ENCODE measurements at regions not wholly inside any gene's neighbourhood (a gene's known extent, or its start where the extent isn't known, plus 50 kb on each side); places are given as distances from the start of the nearest gene placed in this dataset.

DNA sequence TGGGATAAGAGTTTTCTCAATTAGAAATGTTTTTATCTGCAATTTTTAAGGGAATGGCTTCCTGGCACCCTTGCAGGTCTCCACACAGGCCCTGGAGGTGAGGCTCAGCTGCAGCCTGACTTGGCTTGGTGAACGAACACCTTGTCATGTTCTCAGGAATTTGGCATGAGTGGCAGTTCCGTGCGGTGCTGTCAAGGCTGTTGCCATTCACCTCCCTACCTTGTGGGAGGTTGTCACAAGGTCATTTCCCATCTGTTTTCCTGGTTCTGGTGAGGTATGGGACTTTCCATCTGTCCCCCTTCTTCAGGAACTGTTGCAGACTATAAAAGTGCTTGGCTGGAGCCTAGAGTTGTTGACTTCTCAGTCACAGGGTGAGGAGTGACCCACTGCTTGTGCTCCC lies 82.9 kb downstream of the ELOVL4 start:
- no peak for DNase-seq
- no peak overlapping the region for H3K27ac Mint-ChIP-seq
- H3K4me3 Mint-ChIP-seq, result no peak overlapping the region
- no peaks in the 10 kb centered on the region for H3K36me3 Mint-ChIP-seq (ENCODE audit: insufficient read depth in 2 of 2)
- peaks cover 8% of the 10 kb centered on the region for H3K4me1 Mint-ChIP-seq (ENCODE audit: low read depth)
- ATAC-seq (replicated peaks in 1 of 2), result no peak
- no peaks in the 10 kb centered on the region for H3K9me3 Mint-ChIP-seq
- no peaks in the 10 kb centered on the region for H3K27me3 Mint-ChIP-seq (ENCODE audit: low read depth)

DNA sequence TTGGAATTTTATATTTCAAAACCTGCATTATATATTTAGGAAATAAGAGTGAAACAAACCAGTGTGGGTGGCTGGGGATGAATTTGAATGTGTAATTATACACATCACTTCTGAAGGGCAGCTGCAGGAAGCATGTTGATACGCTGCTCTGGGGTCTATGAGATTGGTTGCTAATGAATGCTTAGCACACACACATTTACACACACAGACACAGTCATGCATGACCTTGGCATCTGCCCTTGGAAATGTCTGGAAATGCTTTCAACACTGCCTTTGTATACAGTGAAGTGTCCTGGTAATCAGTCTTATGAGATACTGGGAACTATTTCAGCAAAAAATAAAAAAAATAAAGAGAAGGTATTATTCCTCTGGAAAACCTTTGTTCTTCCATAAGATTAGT lies 83.4 kb downstream of the ELOVL4 start:
- no peaks in the 10 kb centered on the region for H3K36me3 Mint-ChIP-seq (ENCODE audit: insufficient read depth in 2 of 2)
- H3K27ac Mint-ChIP-seq, result no peak overlapping the region
- H3K4me1 Mint-ChIP-seq (ENCODE audit: low read depth), result peaks cover 3% of the 10 kb centered on the region
- H3K27me3 Mint-ChIP-seq (ENCODE audit: low read depth), result no peaks in the 10 kb centered on the region
- DNase-seq (no peak), ATAC-seq (replicated peaks in 1 of 2) (no peak)
- no peaks in the 10 kb centered on the region for H3K9me3 Mint-ChIP-seq
- H3K4me3 Mint-ChIP-seq, result no peak overlapping the region

DNA sequence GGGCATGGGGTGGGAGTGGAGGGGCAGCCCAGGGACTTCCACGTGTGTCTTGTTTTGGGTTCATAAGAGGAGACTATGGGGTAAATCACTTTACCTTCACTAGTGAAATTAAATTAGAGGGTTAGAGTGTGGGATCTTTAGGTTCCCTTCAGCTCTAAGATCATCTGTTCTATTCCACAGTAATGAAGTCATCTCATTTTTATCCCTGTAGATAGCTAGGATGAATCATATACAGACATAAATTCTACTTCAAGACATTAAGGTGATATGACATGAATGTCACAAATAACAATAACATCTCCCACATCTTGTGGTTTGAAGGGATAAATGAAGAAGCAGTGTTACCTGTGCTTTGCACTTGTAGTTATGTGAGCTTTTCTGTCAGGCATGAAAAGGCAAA lies 83.8 kb downstream of the ELOVL4 start:
- DNase-seq (no peak), ATAC-seq (replicated peaks in 1 of 2) (no peak)
- no peaks in the 10 kb centered on the region for H3K36me3 Mint-ChIP-seq (ENCODE audit: insufficient read depth in 2 of 2)
- no peaks in the 10 kb centered on the region for H3K27me3 Mint-ChIP-seq (ENCODE audit: low read depth)
- no peaks in the 10 kb centered on the region for H3K9me3 Mint-ChIP-seq
- H3K27ac Mint-ChIP-seq, result no peak overlapping the region
- H3K4me3 Mint-ChIP-seq, result no peak overlapping the region
- H3K4me1 Mint-ChIP-seq (ENCODE audit: low read depth), result no peaks in the 10 kb centered on the region

DNA sequence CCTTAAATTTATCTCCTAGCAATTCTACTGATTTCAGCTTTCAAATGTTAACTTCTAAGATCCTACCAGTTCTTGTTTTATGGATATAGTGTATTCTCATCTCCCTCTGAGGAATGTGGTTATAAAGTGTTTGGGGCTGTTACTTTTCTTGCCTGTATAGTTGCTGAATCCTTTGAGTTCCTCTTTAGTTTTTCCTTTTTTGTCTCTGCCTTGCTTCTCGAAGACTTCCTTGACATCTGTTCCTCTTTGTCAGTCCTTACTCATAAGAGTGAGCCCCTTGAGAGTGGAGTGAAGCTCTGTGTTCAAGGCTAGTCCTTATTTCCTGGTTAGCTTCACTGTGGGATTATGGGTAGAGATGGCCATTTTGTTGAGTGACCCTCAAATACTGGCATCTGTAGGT lies 84.6 kb downstream of the ELOVL4 start:
- Mint-ChIP-seq H3K36me3 (ENCODE audit: insufficient read depth in 2 of 2) (no peaks in the 10 kb centered on the region), H3K9me3 (no peaks in the 10 kb centered on the region)

DNA sequence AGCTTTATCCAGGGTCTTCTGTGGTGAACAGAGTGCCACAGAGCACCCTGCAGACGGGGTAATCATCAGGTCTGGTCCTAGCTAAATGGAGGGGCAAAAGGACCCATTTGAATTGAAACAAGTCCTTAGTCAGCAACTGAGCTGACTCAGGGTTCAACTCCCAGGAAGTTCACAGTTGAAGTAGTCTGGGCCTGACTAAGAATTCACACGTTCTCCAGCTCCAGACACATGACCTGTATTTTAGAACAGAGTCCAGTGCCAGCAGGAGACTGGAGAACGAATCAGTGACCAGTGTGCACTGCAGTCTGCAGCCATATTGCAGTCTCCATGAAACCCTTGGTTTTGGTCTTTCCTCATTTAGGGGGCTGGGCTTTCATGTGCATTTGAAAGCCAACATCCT lies 85.2 kb downstream of the ELOVL4 start:
- H3K36me3 Mint-ChIP-seq (ENCODE audit: insufficient read depth in 2 of 2), result no peaks in the 10 kb centered on the region
- H3K9me3 Mint-ChIP-seq, result no peaks in the 10 kb centered on the region
- H3K27me3 Mint-ChIP-seq (ENCODE audit: low read depth), result no peaks in the 10 kb centered on the region
- no peak overlapping the region for H3K27ac Mint-ChIP-seq
- no peak for ATAC-seq (replicated peaks in 1 of 2)
- no peak for DNase-seq
- H3K4me1 Mint-ChIP-seq (ENCODE audit: low read depth), result no peaks in the 10 kb centered on the region
- H3K4me3 Mint-ChIP-seq, result no peak overlapping the region

More for the DNA sequence above, 84.6 kb downstream of the ELOVL4 start:
- H3K27ac Mint-ChIP-seq, result no peak overlapping the region
- ATAC-seq (replicated peaks in 1 of 2) (no peak), DNase-seq (no peak)
- no peak overlapping the region for H3K4me3 Mint-ChIP-seq
- no peaks in the 10 kb centered on the region for H3K27me3 Mint-ChIP-seq (ENCODE audit: low read depth)
- H3K4me1 Mint-ChIP-seq (ENCODE audit: low read depth), result no peaks in the 10 kb centered on the region

DNA sequence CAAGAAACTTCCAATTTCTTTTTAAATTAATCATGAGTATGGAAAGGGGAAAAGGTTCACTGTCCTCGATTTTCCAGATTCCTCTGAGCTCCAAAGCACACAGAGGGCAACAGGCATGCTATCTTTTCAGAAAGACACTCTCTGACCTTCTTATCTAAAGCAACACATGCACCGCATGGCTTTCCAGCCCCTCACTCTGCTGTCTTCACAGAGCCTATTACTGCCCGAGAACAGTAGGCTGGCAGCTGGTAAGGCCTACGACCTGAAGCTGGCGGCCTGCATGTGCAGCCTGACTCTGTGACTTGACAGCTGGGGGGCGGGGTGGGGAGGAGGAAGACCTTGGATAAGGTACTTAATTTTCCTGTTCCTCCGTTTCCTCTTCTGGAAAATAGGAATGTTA lies 86.3 kb downstream of the ELOVL4 start:
- no peak for DNase-seq
- H3K4me3 Mint-ChIP-seq, result no peak overlapping the region
- no peaks in the 10 kb centered on the region for H3K4me1 Mint-ChIP-seq (ENCODE audit: low read depth)
- no peaks in the 10 kb centered on the region for H3K27me3 Mint-ChIP-seq (ENCODE audit: low read depth)
- no peaks in the 10 kb centered on the region for H3K9me3 Mint-ChIP-seq
- H3K36me3 Mint-ChIP-seq (ENCODE audit: insufficient read depth in 2 of 2), result no peaks in the 10 kb centered on the region
- no peak overlapping the region for H3K27ac Mint-ChIP-seq
- no peak for ATAC-seq (replicated peaks in 1 of 2)

DNA sequence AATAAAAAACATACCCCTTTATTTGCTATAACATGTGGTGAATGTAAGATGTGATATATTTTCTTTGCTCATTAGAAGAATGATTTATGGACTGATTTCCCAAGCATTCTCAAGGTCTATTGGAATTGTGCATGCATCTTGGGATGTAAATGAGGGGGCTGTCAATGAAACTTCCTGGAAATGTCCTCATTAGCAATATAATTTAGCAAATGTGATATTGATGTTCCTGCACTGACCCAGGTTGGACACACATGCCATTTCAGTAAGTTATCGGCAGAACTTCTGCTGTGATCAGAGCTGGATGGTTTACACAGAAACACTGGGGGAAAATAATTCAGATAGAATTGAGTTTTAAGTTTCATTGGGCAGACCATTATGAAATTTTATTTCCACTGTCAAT lies 99.9 kb downstream of the ELOVL4 start:
- H3K9me3 Mint-ChIP-seq, result no peaks in the 10 kb centered on the region
- peaks cover 10% of the 10 kb centered on the region for H3K27me3 Mint-ChIP-seq (ENCODE audit: low read depth)
- no peak overlapping the region for H3K4me3 Mint-ChIP-seq
- no peaks in the 10 kb centered on the region for H3K4me1 Mint-ChIP-seq (ENCODE audit: low read depth)
- no peak overlapping the region for H3K27ac Mint-ChIP-seq
- DNase-seq, result no peak
- no peaks in the 10 kb centered on the region for H3K36me3 Mint-ChIP-seq (ENCODE audit: insufficient read depth in 2 of 2)
- ATAC-seq (replicated peaks in 1 of 2), result no peak

DNA sequence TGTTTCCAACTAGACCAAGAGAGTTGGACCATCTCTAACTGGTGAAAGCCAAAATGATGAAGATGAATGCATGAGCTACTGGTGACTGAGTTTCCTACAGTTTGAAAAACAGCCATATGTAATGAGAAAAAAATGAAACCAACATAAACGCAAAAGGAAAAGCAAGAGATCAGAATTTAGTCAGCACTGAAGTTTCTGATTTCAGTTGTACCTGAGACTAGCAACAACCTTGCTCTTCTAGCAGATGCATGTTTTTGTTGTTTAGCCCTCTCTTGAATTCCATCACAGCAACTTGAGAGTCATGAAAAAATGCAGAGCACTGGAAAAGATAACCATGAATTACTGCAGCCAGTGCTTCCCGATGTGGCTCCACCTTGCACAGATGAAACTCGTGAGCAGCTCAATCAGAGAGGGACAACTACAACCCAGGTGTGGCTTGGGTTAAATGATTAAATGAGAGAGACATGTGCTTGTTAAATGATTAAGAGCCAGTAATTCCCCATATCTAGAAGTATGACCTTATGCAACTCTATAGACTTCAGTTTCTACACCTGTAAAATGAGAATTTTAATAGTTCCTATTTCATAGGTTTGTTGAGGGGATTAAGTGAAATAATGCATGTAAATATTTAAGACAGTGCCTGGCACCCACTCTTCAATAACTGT lies 104.8 kb downstream of the ELOVL4 start:
- Mint-ChIP-seq H3K4me1 (ENCODE audit: low read depth) (no peaks in the 10 kb centered on the region), H3K27me3 (ENCODE audit: low read depth) (peaks cover 21% of the 10 kb centered on the region), H3K9me3 (peaks cover 0 to 2% of the 10 kb centered on the region in 2 donors), H3K27ac (no peak overlapping the region), H3K4me3 (no peak overlapping the region), H3K36me3 (ENCODE audit: insufficient read depth in 2 of 2) (no peaks in the 10 kb centered on the region)
- peak; percentile 29 to 63 for ATAC-seq (replicated peaks in 1 of 2)
- no peak for DNase-seq

DNA sequence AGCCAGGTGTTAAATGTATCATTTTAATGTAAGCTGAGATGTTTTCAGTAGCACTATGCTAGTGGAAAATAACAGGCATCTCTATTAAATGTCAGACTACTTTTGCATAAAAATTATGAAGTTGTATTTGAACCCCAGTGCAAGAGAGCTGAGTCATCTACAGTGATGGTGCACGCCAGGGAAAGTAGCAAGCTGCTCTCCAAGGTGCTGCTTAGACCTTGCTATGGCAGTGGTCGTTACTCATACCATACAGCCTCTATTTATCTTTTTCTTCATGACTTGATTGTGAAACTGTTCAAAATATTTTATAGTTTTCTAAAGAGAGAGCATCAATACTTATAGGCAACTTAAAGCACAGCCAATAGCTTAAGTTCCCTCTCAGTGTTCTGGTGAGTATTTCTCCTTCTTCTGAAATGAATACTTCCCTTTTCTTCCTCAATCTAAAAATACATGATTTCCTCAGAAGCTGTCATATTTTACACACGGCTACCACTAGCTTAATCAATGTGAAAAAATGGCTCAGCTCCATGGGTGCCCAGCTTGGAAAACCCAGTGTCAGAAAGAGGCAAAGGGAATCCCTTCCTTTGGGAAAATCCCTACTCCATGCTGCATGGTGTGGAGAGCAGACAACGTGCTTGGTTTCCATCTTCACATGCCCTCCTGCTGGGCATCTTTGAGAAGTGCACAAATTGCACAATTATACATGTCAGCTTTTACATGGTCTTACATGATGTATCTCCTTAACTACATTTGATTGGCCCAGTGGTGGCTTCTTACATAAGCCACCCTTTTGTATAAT lies 105.6 kb downstream of the ELOVL4 start:
- ATAC-seq (replicated peaks in 1 of 2) (no peak), DNase-seq (no peak)
- Mint-ChIP-seq H3K4me1 (ENCODE audit: low read depth) (no peaks in the 10 kb centered on the region), H3K27me3 (ENCODE audit: low read depth) (peaks cover 22% of the 10 kb centered on the region), H3K36me3 (ENCODE audit: insufficient read depth in 2 of 2) (no peaks in the 10 kb centered on the region), H3K9me3 (peaks cover 0 to 2% of the 10 kb centered on the region in 2 donors), H3K27ac (no peak overlapping the region), H3K4me3 (no peak overlapping the region)

DNA sequence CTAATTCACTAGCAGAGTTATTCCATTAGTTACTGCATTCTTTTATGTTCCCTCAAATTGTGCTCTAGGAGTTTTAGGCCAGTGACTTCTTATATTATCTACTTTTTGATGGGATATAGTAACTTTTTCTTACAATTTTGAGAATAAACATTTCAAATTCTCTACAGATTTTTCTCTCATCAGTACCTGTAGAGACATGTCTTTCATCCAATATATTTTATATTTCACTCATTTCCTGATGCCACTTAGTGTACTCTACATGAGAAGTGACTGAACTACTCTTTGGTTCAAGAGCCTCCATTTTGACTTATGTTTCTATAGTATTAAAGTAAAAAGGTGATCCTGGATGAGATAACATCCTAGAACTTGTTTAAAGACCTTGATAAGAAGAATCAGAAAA lies 108.5 kb downstream of the ELOVL4 start:
- Mint-ChIP-seq H3K4me1 (ENCODE audit: low read depth) (no peaks in the 10 kb centered on the region), H3K36me3 (ENCODE audit: insufficient read depth in 2 of 2) (no peaks in the 10 kb centered on the region), H3K9me3 (peaks cover 0 to 2% of the 10 kb centered on the region in 2 donors), H3K27ac (no peak overlapping the region), H3K4me3 (no peak overlapping the region), H3K27me3 (ENCODE audit: low read depth) (peaks cover 32% of the 10 kb centered on the region)
- no peak for DNase-seq
- ATAC-seq (replicated peaks in 1 of 2), result no peak

DNA sequence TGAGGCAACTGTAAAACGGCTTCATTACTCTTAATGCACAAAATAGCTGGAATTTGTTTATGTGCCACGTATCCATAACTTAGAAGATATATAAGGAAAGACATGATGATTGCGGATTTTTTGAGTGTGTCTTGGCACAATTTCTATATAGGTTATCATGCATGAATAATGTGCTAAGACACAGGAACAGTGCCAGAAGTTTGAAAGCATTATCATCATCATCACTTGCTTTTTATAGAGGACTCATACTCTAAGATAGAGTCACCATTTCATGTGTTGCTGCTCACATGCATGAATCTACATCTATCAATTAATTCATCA lies 113.4 kb downstream of the ELOVL4 start:
- ATAC-seq (replicated peaks in 1 of 2) (no peak), DNase-seq (no peak)
- H3K4me1 Mint-ChIP-seq (ENCODE audit: low read depth), result no peaks in the 10 kb centered on the region
- no peak overlapping the region for H3K4me3 Mint-ChIP-seq
- H3K27me3 Mint-ChIP-seq (ENCODE audit: low read depth), result peaks cover 22% of the 10 kb centered on the region
- no peaks in the 10 kb centered on the region for H3K9me3 Mint-ChIP-seq
- H3K27ac Mint-ChIP-seq, result no peak overlapping the region
- H3K36me3 Mint-ChIP-seq (ENCODE audit: insufficient read depth in 2 of 2), result no peaks in the 10 kb centered on the region

DNA sequence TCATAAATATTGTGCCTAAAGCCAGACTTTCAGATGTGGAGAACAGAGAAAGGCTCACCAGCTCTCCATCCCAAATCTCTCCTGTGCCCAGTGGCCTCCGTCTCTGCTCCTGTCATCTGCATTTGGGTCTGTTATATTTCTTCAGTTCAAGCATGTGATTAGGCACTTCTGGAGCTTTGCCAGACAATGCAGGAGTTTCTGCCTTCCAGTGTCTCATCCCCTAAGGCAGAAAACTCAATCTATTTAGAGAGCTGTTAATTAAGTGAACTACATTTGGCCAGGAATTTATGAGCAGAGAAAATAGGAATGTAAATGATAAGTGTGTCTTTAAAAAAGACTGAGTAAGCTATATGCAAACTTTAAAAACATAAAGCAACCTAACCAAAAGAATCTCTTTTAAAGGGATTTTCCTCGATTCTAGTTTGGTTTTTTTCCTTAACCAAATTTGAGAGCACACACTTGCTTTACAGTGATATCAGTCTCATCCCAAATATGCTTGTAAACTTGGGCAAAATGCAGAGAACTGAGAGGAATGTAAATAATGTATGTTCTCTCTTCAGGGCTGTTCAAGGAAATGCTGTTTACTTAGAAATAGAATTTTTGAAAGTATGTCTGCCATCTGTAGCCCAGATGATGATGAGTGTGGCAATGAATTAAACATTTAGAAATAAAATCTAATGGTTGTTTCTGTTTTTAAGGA lies 113.9 kb downstream of the ELOVL4 start:
- no peaks in the 10 kb centered on the region for H3K4me1 Mint-ChIP-seq (ENCODE audit: low read depth)
- ATAC-seq (replicated peaks in 1 of 2) (no peak), DNase-seq (no peak)
- no peak overlapping the region for H3K27ac Mint-ChIP-seq
- peaks cover 22% of the 10 kb centered on the region for H3K27me3 Mint-ChIP-seq (ENCODE audit: low read depth)
- H3K36me3 Mint-ChIP-seq (ENCODE audit: insufficient read depth in 2 of 2), result no peaks in the 10 kb centered on the region
- no peaks in the 10 kb centered on the region for H3K9me3 Mint-ChIP-seq
- H3K4me3 Mint-ChIP-seq, result no peak overlapping the region

DNA sequence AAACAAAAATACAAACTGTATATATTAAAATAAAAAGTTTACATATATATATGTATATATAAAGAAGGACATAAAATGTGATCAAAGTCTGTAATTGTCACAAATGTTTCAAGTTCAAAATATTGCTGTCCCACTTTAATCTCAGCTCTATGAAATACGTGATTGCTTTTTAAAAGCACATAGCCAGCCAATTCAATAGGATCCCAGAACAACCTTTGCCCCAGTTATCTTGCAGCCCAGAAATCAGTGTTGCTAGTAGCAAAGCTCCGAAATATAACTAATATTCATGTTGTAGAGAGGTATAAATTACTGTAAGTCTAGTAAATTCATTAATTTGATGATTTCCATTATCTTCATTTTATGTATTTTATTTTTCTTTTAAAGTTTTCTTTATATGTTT lies 114.6 kb downstream of the ELOVL4 start:
- Mint-ChIP-seq H3K36me3 (ENCODE audit: insufficient read depth in 2 of 2) (no peaks in the 10 kb centered on the region), H3K4me3 (no peak overlapping the region), H3K27me3 (ENCODE audit: low read depth) (peaks cover 24% of the 10 kb centered on the region), H3K27ac (no peak overlapping the region), H3K9me3 (no peaks in the 10 kb centered on the region), H3K4me1 (ENCODE audit: low read depth) (no peaks in the 10 kb centered on the region)
- DNase-seq, result no peak
- no peak for ATAC-seq (replicated peaks in 1 of 2)
